ENCODE measurements at regions not wholly inside any gene's neighbourhood (a gene's known extent, or its start where the extent isn't known, plus 50 kb on each side); places are given as distances from the start of the nearest gene placed in this dataset.

GRCh38 chr16:80065541-80065940 lies 465.0 kb upstream of the MAF start:
- TF ChIP-seq CTCF (IDR thresholded peaks at IDR 0.05) (no peak), POLR2AphosphoS5 (IDR thresholded peaks at IDR 0.05; ENCODE audit: low read depth, low read length) (no peak), REST (IDR thresholded peaks at IDR 0.05; ENCODE audit: insufficient read depth in 1 of 2, low read depth in 2 of 2, low read length in 1 of 2) (no peak)
